T-helper 17 cell (primary cell): ENCODE measurements at regions not wholly inside any gene's neighbourhood (a gene's known extent, or its start where the extent isn't known, plus 50 kb on each side); places are given as distances from the start of the nearest gene placed in this dataset.
"Not testable (repeated sequence)": the region's sequence is repeated elsewhere in the genome, so short reads cannot be mapped to it uniquely, and the experiment has no call there.

Experiments
- ATAC-seq: fragments of 150-1000 bp; cut with Tn5 transposase; 2 replicates; pipeline ENCODE4 v1.10.0; 2021; ENCODE audit warnings: mild to moderate bottlenecking, moderate library complexity
- DNase-seq, 3 donors: peaks; one replicate each; pipeline versions ENCODE4 v3.0.0 to v3.0.0-alpha.2; 2020 to 2021
- H3K9me3 ChIP-seq: one replicate; pipeline ENCODE4 v1.7.0; 2013; ENCODE audit warnings: low read length, mild to moderate bottlenecking; ENCODE audit not compliant: control insufficient read depth, poor library complexity, severe bottlenecking
- H3K27ac Mint-ChIP-seq: one replicate; pipeline ENCODE4 v1.8.0; 2022; ENCODE audit warnings: mild to moderate bottlenecking, moderate library complexity, mixed read lengths
- H3K27me3 Mint-ChIP-seq: one replicate; pipeline ENCODE4 v1.8.0; 2022; ENCODE audit warnings: mixed read lengths
- H3K36me3 Mint-ChIP-seq: one replicate; pipeline ENCODE4 v1.8.0; 2022; ENCODE audit warnings: low read depth, mixed read lengths
- H3K4me1 Mint-ChIP-seq: one replicate; pipeline ENCODE4 v1.8.0; 2022; ENCODE audit warnings: mild to moderate bottlenecking, mixed read lengths
- H3K4me3 Mint-ChIP-seq: one replicate; pipeline ENCODE4 v1.8.0; 2022; ENCODE audit warnings: mild to moderate bottlenecking, moderate library complexity, mixed read lengths

DNA sequence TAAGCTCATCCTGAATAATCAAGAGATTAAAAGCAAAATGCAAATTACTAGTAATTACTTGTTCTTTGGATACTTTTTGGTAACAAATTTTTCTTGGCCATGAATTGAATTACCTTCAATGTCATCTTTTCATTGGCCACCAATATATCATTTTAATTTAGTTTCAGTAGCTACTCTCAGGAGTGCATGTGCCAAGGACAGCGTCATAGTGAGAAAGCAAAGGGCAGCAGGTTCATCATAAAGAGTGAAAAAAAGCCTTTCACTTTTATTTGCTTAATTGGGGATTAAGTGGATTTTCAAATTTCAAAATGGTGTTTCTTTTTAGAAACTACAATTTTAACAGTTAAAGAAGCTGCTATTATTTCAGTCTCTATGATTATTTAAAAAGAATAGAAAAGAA is 815.2 kb downstream of the NR4A2 start:
- H3K4me3 Mint-ChIP-seq: no peak overlapping the region
- H3K27me3 Mint-ChIP-seq: no peaks in the 10 kb centered on the region
- no peaks in the 10 kb centered on the region for H3K9me3 ChIP-seq
- H3K4me1 Mint-ChIP-seq: no peaks in the 10 kb centered on the region
- ATAC-seq: no peak
- no peak overlapping the region for H3K27ac Mint-ChIP-seq
- DNase-seq: no peak
- no peaks in the 10 kb centered on the region for H3K36me3 Mint-ChIP-seq

DNA sequence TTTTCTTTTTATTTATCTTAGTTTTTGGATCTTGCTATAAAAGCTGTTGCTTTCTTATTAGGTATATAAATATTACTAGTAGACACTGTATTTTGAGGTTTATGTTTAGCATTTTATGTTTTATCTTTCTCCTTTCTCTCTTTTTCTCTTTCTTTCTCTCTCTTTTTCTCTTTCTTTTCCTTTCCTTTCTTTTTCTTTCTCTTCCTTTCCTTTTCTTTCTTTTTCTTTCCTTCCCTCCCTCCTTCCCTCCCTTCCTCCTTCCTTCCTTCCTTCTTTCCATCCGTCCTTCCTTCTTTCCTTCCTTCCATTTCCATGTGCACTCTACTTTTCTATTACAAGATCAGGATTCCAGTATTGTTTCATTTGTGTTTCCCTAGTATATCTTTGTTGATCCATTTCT is 814.8 kb downstream of the KCNJ3 start:
- Mint-ChIP-seq H3K27ac (no peak overlapping the region), H3K4me3 (no peak overlapping the region)
- no peak for ATAC-seq

DNA sequence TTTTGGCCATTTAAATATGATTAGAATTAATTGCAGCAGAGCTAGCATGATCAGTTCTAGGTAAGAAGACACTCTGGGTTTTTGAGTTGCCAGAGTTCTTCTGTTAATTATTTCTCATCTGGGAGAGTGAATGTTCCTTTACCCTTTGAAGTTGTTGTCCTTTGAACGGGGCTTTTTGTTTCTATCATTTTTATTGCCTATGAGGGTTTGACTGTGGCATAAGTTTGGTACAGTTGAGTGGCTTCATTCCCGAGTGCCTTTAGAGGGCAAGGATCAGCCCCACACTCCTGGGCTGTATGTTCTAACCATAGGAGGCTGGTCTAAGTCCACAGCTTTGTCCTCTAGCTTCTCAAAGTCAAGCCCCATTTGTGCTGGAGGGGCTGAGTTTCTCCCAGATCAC is 804.3 kb downstream of the KCNJ3 start:
- H3K4me3 Mint-ChIP-seq: no peak overlapping the region
- H3K9me3 ChIP-seq: no peaks in the 10 kb centered on the region
- H3K4me1 Mint-ChIP-seq: no peaks in the 10 kb centered on the region
- ATAC-seq (no peak), DNase-seq (no peak)
- H3K27me3 Mint-ChIP-seq: no peaks in the 10 kb centered on the region
- H3K27ac Mint-ChIP-seq: no peak overlapping the region
- H3K36me3 Mint-ChIP-seq: no peaks in the 10 kb centered on the region

More for the DNA sequence above, 814.8 kb downstream of the KCNJ3 start:
- Mint-ChIP-seq H3K36me3 (no peaks in the 10 kb centered on the region), H3K4me1 (no peaks in the 10 kb centered on the region), H3K27me3 (no peaks in the 10 kb centered on the region)
- no peak for DNase-seq
- no peaks in the 10 kb centered on the region for H3K9me3 ChIP-seq

DNA sequence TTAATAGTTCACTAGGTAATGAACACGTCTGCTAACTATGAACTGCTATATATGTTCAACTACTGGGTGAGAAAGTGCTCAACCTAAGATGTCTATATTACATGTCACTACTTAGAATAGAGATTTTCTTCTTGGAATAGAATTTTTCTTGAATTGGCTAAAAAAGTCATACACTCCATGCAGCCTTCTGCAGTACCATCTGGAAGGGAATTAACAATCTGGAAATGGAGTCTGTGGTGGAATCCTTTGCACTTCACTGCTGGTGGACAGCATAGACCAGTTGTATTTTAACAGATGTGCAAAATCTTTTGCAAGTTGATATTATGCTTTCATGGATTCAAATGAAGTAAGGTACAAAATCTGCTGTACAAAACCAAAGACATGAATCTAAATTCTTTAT is 799.6 kb downstream of the KCNJ3 start:
- H3K27ac Mint-ChIP-seq: no peak overlapping the region
- ATAC-seq: no peak
- no peaks in the 10 kb centered on the region for H3K9me3 ChIP-seq
- H3K27me3 Mint-ChIP-seq: no peaks in the 10 kb centered on the region
- H3K4me3 Mint-ChIP-seq: no peak overlapping the region
- DNase-seq: no peak
- H3K4me1 Mint-ChIP-seq: no peaks in the 10 kb centered on the region
- no peaks in the 10 kb centered on the region for H3K36me3 Mint-ChIP-seq

GRCh38 chr2:155494744-155495143 is 796.2 kb downstream of the KCNJ3 start:
- DNase-seq: no peak
- Mint-ChIP-seq H3K36me3 (no peaks in the 10 kb centered on the region), H3K4me3 (no peak overlapping the region), H3K27ac (no peak overlapping the region), H3K4me1 (no peaks in the 10 kb centered on the region), H3K27me3 (no peaks in the 10 kb centered on the region)
- no peak for ATAC-seq
- H3K9me3 ChIP-seq: no peaks in the 10 kb centered on the region

- DNase-seq (no peak), ATAC-seq (no peak)
- H3K27me3 Mint-ChIP-seq: no peaks in the 10 kb centered on the region
- H3K4me1 Mint-ChIP-seq: no peaks in the 10 kb centered on the region
- H3K4me3 Mint-ChIP-seq: no peak overlapping the region
- H3K9me3 ChIP-seq: no peaks in the 10 kb centered on the region
- no peak overlapping the region for H3K27ac Mint-ChIP-seq
- no peaks in the 10 kb centered on the region for H3K36me3 Mint-ChIP-seq
Observed at GRCh38 chr2:155485141-155485842, 786.8 kb downstream of the KCNJ3 start.

DNA sequence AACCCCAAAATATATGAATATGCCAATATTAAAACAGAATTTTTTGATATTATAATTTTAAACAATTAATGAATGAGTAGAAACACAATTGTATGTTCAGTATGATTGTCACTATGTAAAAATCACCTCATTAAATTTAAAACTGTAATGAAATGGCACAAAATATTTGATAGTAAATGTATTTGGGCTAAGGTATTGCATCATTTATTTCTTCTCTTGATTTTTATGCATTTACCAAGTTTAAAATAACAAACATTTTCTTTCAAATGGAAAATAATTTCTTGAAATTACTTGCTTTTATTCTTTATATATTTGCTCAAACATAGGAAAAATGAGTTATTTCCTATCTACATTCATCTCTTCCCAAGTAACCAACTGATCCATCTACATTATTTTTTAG is 782.6 kb downstream of the KCNJ3 start:
- no peaks in the 10 kb centered on the region for H3K9me3 ChIP-seq
- Mint-ChIP-seq H3K36me3 (no peaks in the 10 kb centered on the region), H3K27me3 (no peaks in the 10 kb centered on the region), H3K4me1 (no peaks in the 10 kb centered on the region), H3K4me3 (no peak overlapping the region), H3K27ac (no peak overlapping the region)
- no peak for ATAC-seq
- no peak for DNase-seq

- H3K27ac Mint-ChIP-seq, H3K9me3 ChIP-seq, H3K36me3 Mint-ChIP-seq, H3K27me3 Mint-ChIP-seq, H3K4me1 Mint-ChIP-seq, ATAC-seq, H3K4me3 Mint-ChIP-seq, DNase-seq: not testable (repeated sequence)
Observed at GRCh38 chr2:155472018-155472417, 773.5 kb downstream of the KCNJ3 start.

GRCh38 chr2:155456222-155456621 is 757.7 kb downstream of the KCNJ3 start:
- DNase-seq (no peak), ATAC-seq (no peak)
- Mint-ChIP-seq H3K4me1 (no peaks in the 10 kb centered on the region), H3K27me3 (no peaks in the 10 kb centered on the region), H3K27ac (no peak overlapping the region), H3K4me3 (no peak overlapping the region), H3K36me3 (no peaks in the 10 kb centered on the region)
- H3K9me3 ChIP-seq: no peaks in the 10 kb centered on the region

- ATAC-seq (no peak), DNase-seq (no peak)
- H3K27me3 Mint-ChIP-seq: no peaks in the 10 kb centered on the region
- H3K4me3 Mint-ChIP-seq: no peak overlapping the region
- no peak overlapping the region for H3K27ac Mint-ChIP-seq
- H3K9me3 ChIP-seq: no peaks in the 10 kb centered on the region
- H3K36me3 Mint-ChIP-seq: no peaks in the 10 kb centered on the region
- H3K4me1 Mint-ChIP-seq: no peaks in the 10 kb centered on the region
Observed at GRCh38 chr2:155442755-155443372, 744.4 kb downstream of the KCNJ3 start.

- DNase-seq (no peak), ATAC-seq (no peak)
- Mint-ChIP-seq H3K27me3 (no peaks in the 10 kb centered on the region), H3K36me3 (no peaks in the 10 kb centered on the region), H3K4me1 (no peaks in the 10 kb centered on the region), H3K4me3 (no peak overlapping the region), H3K27ac (no peak overlapping the region)
- no peaks in the 10 kb centered on the region for H3K9me3 ChIP-seq
Observed at GRCh38 chr2:155442088-155442487, 743.6 kb downstream of the KCNJ3 start.

GRCh38 chr2:155431004-155431507 is 732.6 kb downstream of the KCNJ3 start:
- Mint-ChIP-seq H3K4me3 (no peak overlapping the region), H3K27ac (no peak overlapping the region), H3K27me3 (no peaks in the 10 kb centered on the region), H3K4me1 (no peaks in the 10 kb centered on the region), H3K36me3 (no peaks in the 10 kb centered on the region)
- no peaks in the 10 kb centered on the region for H3K9me3 ChIP-seq
- ATAC-seq (no peak), DNase-seq (no peak)

DNA sequence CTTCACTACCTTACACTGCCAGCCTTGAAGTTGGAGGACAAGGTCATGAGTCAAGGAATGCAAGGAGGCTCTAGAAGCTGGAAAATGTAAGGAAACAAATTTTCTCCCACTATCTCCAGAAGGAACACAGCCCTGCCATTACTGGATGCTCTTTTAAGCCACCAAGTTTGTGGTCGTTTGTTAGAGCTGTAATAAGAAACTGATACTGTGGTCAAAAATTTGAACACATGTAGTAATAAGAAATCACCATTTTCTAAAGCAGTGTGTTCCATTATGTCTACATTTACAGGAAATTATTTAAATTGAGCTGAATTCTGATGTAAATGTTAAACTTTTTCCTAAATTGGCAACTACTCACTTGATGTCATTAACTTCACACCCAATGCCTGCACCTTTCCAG is 729.0 kb downstream of the KCNJ3 start:
- no peak overlapping the region for H3K27ac Mint-ChIP-seq
- no peak overlapping the region for H3K4me3 Mint-ChIP-seq
- no peaks in the 10 kb centered on the region for H3K9me3 ChIP-seq
- DNase-seq (no peak), ATAC-seq (no peak)
- no peaks in the 10 kb centered on the region for H3K36me3 Mint-ChIP-seq
- no peaks in the 10 kb centered on the region for H3K27me3 Mint-ChIP-seq
- no peaks in the 10 kb centered on the region for H3K4me1 Mint-ChIP-seq

- no peak for DNase-seq
- no peaks in the 10 kb centered on the region for H3K4me1 Mint-ChIP-seq
- no peaks in the 10 kb centered on the region for H3K36me3 Mint-ChIP-seq
- no peak overlapping the region for H3K27ac Mint-ChIP-seq
- H3K27me3 Mint-ChIP-seq: no peaks in the 10 kb centered on the region
- no peaks in the 10 kb centered on the region for H3K9me3 ChIP-seq
- no peak overlapping the region for H3K4me3 Mint-ChIP-seq
- no peak for ATAC-seq
Observed at GRCh38 chr2:155424518-155424917, 726.0 kb downstream of the KCNJ3 start.
